ENCODE measurements at regions not wholly inside any gene's neighbourhood (a gene's known extent, or its start where the extent isn't known, plus 50 kb on each side); places are given as distances from the start of the nearest gene placed in this dataset.

DNA sequence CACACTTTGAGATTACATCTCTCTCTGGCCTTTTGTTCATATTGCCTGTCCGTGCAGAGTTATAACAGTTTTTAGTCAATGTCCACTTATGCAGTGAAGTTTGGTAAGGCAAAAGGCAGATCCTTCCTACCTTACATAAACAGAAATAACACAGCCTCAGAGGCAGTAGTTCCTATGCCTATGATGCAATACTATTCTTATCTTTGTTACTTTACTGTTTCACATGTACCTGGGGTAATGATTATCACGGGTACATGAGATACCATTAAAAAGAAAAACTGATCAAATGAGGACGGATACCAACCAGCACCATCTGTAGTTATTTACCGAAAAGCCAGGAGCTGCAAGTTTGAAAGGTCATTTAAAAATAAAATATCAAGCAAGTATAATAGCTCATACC lies 166.8 kb downstream of the BTC start:
- H3K4me3 ChIP-seq (ENCODE audit: low read depth, low read length, poor library complexity, severe bottlenecking): no peak overlapping the region
- no peaks in the 10 kb centered on the region for H3K9me3 ChIP-seq (ENCODE audit: low read length)
- no peak for DNase-seq (ENCODE audit: low spot score)
- no peak overlapping the region for H2AFZ ChIP-seq (ENCODE audit: low read length)
- no peaks in the 10 kb centered on the region for H3K4me1 ChIP-seq (ENCODE audit: insufficient read depth, low read length, poor library complexity, severe bottlenecking)
- H3K9me2 ChIP-seq (ENCODE audit: insufficient read depth, low read length): no peaks in the 10 kb centered on the region
- TF ChIP-seq EZH2phosphoT487 (IDR thresholded peaks at IDR 0.05; ENCODE audit: borderline replicate concordance, low read depth, low read length): no peak
- TF ChIP-seq, protein P1, sequence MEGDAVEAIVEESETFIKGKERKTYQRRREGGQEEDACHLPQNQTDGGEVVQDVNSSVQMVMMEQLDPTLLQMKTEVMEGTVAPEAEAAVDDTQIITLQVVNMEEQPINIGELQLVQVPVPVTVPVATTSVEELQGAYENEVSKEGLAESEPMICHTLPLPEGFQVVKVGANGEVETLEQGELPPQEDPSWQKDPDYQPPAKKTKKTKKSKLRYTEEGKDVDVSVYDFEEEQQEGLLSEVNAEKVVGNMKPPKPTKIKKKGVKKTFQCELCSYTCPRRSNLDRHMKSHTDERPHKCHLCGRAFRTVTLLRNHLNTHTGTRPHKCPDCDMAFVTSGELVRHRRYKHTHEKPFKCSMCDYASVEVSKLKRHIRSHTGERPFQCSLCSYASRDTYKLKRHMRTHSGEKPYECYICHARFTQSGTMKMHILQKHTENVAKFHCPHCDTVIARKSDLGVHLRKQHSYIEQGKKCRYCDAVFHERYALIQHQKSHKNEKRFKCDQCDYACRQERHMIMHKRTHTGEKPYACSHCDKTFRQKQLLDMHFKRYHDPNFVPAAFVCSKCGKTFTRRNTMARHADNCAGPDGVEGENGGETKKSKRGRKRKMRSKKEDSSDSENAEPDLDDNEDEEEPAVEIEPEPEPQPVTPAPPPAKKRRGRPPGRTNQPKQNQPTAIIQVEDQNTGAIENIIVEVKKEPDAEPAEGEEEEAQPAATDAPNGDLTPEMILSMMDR (conservative IDR thresholded peaks at IDR 0.05; ENCODE audit: low read length): no peak
- POLR2A ChIA-PET: no interaction called here
- no peaks in the 10 kb centered on the region for H3K36me3 ChIP-seq (ENCODE audit: insufficient read depth, low read length)
- no TSS peak for BruUV-seq (replicated peaks)
- H3K79me2 ChIP-seq (ENCODE audit: insufficient read depth, low read depth, low read length): no peaks in the 10 kb centered on the region
- no peak overlapping the region for H3K27ac ChIP-seq (ENCODE audit: low read depth, low read length, poor library complexity, severe bottlenecking)
- intact Hi-C loops (cut with micrococcal nuclease; ENCODE audit: unreplicated experiment): no loop called here
- CTCF ChIA-PET (ENCODE audit: unreplicated experiment): no interaction called here
- H4K20me1 ChIP-seq (ENCODE audit: insufficient read depth, low read length): no peaks in the 10 kb centered on the region
- H3K4me2 ChIP-seq (ENCODE audit: low read length): no peak overlapping the region

DNA sequence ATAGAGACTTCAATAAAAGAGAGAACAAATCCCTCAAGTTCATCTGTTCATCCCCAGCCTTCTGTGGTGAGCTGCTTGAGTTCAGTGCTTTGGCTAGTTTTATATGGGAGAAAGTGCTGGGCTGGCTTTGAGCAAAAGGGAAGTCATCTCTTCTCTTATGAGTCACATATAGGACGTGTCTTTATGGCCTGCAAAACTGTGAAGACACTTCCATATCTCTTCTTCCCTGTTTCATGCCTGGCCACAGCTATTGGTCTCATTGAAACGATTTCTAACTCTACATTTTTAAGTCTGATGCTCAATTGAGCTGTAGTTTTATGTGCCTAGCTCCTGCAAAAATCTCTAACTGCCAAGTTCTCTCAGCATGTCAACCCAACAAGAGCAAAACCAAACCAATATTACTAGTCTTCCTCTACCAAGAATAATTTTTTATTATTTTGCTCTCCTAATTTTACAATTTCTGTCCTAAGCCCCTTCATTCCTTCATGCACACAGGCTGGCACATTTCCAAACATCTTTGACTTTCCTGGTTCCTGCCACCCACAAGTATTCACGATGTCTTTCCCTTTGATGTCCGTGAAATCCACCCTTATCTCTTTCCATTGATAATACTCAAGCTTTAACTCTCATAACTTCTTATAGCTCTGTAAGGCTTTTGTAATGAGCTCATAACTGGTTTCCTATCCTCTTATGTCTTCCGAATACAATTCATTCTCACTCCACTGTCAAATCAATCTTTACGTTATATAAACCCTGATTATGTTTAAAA lies 165.3 kb downstream of the BTC start:
- CTCF ChIA-PET (ENCODE audit: unreplicated experiment): no interaction called here
- BruUV-seq (replicated peaks): no TSS peak
- no peaks in the 10 kb centered on the region for H3K9me2 ChIP-seq (ENCODE audit: insufficient read depth, low read length)
- H3K9me3 ChIP-seq (ENCODE audit: low read length): no peaks in the 10 kb centered on the region
- intact Hi-C loops (cut with micrococcal nuclease; ENCODE audit: unreplicated experiment): no loop called here
- H3K4me3 ChIP-seq (ENCODE audit: low read depth, low read length, poor library complexity, severe bottlenecking): no peak overlapping the region
- TF ChIP-seq, protein P1 (conservative IDR thresholded peaks at IDR 0.05; ENCODE audit: low read length): no peak
- TF ChIP-seq EZH2phosphoT487 (IDR thresholded peaks at IDR 0.05; ENCODE audit: borderline replicate concordance, low read depth, low read length): no peak
- H4K20me1 ChIP-seq (ENCODE audit: insufficient read depth, low read length): no peaks in the 10 kb centered on the region
- no peak overlapping the region for H3K27ac ChIP-seq (ENCODE audit: low read depth, low read length, poor library complexity, severe bottlenecking)
- DNase-seq (ENCODE audit: low spot score): no peak
- POLR2A ChIA-PET: interaction anchor here (0.9 kb wide), 1 partner anchor 14 kb away, joined by 3 read pairs; no protein-coding TSS in a partner anchor
- no peak overlapping the region for H3K4me2 ChIP-seq (ENCODE audit: low read length)
- H2AFZ ChIP-seq (ENCODE audit: low read length): no peak overlapping the region
- H3K4me1 ChIP-seq (ENCODE audit: insufficient read depth, low read length, poor library complexity, severe bottlenecking): no peaks in the 10 kb centered on the region
- no peaks in the 10 kb centered on the region for H3K79me2 ChIP-seq (ENCODE audit: insufficient read depth, low read depth, low read length)
- H3K36me3 ChIP-seq (ENCODE audit: insufficient read depth, low read length): no peaks in the 10 kb centered on the region

DNA sequence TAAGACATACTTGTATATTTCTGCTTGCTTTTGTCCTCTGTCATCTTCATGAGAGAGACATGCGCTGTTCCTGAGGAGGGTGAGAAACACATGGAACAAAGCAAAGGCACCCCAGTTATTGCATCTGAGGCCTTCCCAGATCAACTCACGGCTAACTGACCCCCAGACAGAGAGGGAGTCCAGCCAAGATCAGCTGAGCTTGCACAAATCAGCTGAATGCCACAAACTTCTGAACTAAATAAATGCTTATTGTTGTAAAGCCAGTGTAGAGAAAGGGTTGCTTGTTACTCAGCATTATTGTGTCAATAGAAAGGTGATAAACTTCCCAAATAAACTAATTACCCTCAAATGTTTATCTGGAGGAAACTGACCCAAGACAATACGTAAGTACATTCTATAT lies 163.8 kb downstream of the BTC start:
- Histone ChIP-seq H3K36me3 (ENCODE audit: insufficient read depth, low read length) (no peaks in the 10 kb centered on the region), H4K20me1 (ENCODE audit: insufficient read depth, low read length) (no peaks in the 10 kb centered on the region), H3K9me2 (ENCODE audit: insufficient read depth, low read length) (no peaks in the 10 kb centered on the region), H2AFZ (ENCODE audit: low read length) (no peak overlapping the region), H3K4me3 (ENCODE audit: low read depth, low read length, poor library complexity, severe bottlenecking) (no peak overlapping the region), H3K4me1 (ENCODE audit: insufficient read depth, low read length, poor library complexity, severe bottlenecking) (no peaks in the 10 kb centered on the region), H3K9me3 (ENCODE audit: low read length) (no peaks in the 10 kb centered on the region), H3K79me2 (ENCODE audit: insufficient read depth, low read depth, low read length) (no peaks in the 10 kb centered on the region), H3K27ac (ENCODE audit: low read depth, low read length, poor library complexity, severe bottlenecking) (no peak overlapping the region), H3K4me2 (ENCODE audit: low read length) (no peak overlapping the region)
- ChIA-PET POLR2A (no interaction called here), CTCF (ENCODE audit: unreplicated experiment) (no interaction called here)
- no peak for DNase-seq (ENCODE audit: low spot score)
- no TSS peak for BruUV-seq (replicated peaks)
- intact Hi-C loops (cut with micrococcal nuclease; ENCODE audit: unreplicated experiment): no loop called here
- TF ChIP-seq, protein P1 (conservative IDR thresholded peaks at IDR 0.05; ENCODE audit: low read length): no peak
- no peak for TF ChIP-seq EZH2phosphoT487 (IDR thresholded peaks at IDR 0.05; ENCODE audit: borderline replicate concordance, low read depth, low read length)

All from OCI-LY7 (cell line).